NT2/D1 (cell line): ENCODE measurements at regions not wholly inside any gene's neighbourhood (a gene's known extent, or its start where the extent isn't known, plus 50 kb on each side); places are given as distances from the start of the nearest gene placed in this dataset.

Experiments
- SUZ12 ChIP-seq: IDR thresholded peaks from 2 replicates; pipeline ENCODE4 v1.6.1; 2011; ENCODE audit not compliant: insufficient read length, insufficient read depth; ENCODE audit errors: extremely low read depth
- YY1 ChIP-seq: IDR thresholded peaks from 2 replicates; pipeline ENCODE4 v1.6.1; 2011; ENCODE audit not compliant: insufficient read length, insufficient read depth
- ZNF274 ChIP-seq: IDR thresholded peaks from 2 replicates; pipeline ENCODE4 v1.6.1; 2011; ENCODE audit warnings: mild to moderate bottlenecking, low read depth, low read length

- TF ChIP-seq YY1 (no peak), ZNF274 (no peak), SUZ12 (no peak)
Observed at GRCh38 chr6:157764178-157765068, 58.6 kb upstream of the SNX9 start.
